Breast epithelium (tissue), 4 donors: ENCODE measurements at regions not wholly inside any gene's neighbourhood (a gene's known extent, or its start where the extent isn't known, plus 50 kb on each side); places are given as distances from the start of the nearest gene placed in this dataset.

Experiments
- DNase-seq, 2 donors: peaks; one replicate each; pipeline ENCODE4 v3.0.0-alpha.2; 2019; ENCODE audit warnings: low spot score in 2 of 2
- H3K27ac ChIP-seq, 2 donors: fragments of 200-600 bp; sonication (generic) in 1 of 2; one replicate each; pipeline ENCODE4 v1.5.1; 2016 to 2019; ENCODE audit warnings: mild to moderate bottlenecking in 1 of 2
- H3K27me3 ChIP-seq, 2 donors: fragments of 200-600 bp; sonication (generic) in 1 of 2; one replicate each; pipeline versions ENCODE4 v1.5.1 to v1.6.0; 2017 to 2019; ENCODE audit warnings: control low read depth in 1 of 2, mild to moderate bottlenecking in 1 of 2
- H3K36me3 ChIP-seq: fragments of 200-600 bp; one replicate; pipeline ENCODE4 v1.5.1; 2019
- H3K4me1 ChIP-seq, 2 donors: fragments of 200-600 bp; sonication (generic); one replicate each; pipeline ENCODE4 v1.5.1; 2016 to 2019; ENCODE audit warnings: control low read depth in 1 of 2
- H3K4me3 ChIP-seq, 3 donors: fragments of 200-600 bp; sonication (generic); 1 replicate in 2 of 3; 2 replicates in 1 of 3; pipeline ENCODE4 v1.5.1; 2016 to 2019; ENCODE audit warnings: mild to moderate bottlenecking in 3 of 3, moderate library complexity in 2 of 3
- H3K9me3 ChIP-seq, 2 donors: fragments of 200-600 bp; sonication (generic) in 1 of 2; one replicate each; pipeline ENCODE4 v1.5.1; 2016 to 2019; ENCODE audit warnings: control low read depth in 1 of 2
- POLR2A ChIP-seq: fragments of 450-650 bp; IDR thresholded peaks from one replicate; pipeline ENCODE4 v1.6.1; 2016; ENCODE audit warnings: antibody characterized with exemption, mild to moderate bottlenecking, moderate library complexity
- POLR2AphosphoS5 ChIP-seq, 3 donors: sonication (generic); formaldehyde crosslinking; IDR thresholded peaks; one replicate each; pipeline ENCODE4 v1.6.1; 2017; ENCODE audit warnings: antibody characterized with exemption in 3 of 3
- intact Hi-C: fragments of 100-400 bp; cut with DNase I; formaldehyde crosslinking; loops from one replicate; pipeline ENCODE4 v1.15.1; 2023; ENCODE audit warnings: low total_unique reads
- TF ChIP-seq, protein P1 (sequence below), 3 donors: fragments of 450-650 bp; IDR thresholded peaks; one replicate each; pipeline ENCODE4 v1.5.1; 2016 to 2017; ENCODE audit warnings: antibody characterized with exemption in 3 of 3, mild to moderate bottlenecking in 3 of 3, moderate library complexity in 3 of 3

DNA sequence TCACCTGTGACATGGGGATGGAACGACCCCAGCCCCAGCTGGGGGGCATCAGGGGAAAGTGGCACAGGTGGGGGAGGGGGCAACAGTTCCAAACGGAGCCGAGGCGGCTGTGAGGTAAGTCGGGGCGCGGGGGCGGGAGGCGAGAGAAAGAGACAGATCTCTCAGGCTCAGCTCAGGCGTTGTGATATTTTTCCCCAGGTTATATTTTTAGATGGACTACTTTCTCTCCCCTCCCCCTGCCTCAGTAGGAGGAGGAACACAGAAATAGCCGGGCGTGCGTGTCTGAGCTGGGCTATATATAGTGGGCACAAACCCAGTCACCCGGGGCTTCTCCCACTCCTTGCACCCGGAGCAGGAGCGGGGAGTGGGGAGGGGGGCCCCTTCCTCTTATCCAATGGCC is 91.0 kb upstream of the LINGO1 start:
- Histone ChIP-seq H3K4me3 (no peak overlapping the region), H3K36me3 (no peaks in the 10 kb centered on the region), H3K27ac (no peak overlapping the region), H3K9me3 (no peaks in the 10 kb centered on the region), H3K27me3 (peaks cover 0 to 13% of the 10 kb centered on the region in 2 donors), H3K4me1 (no peaks in the 10 kb centered on the region)
- DNase-seq: no peak
- intact Hi-C loops: no loop called here
- TF ChIP-seq POLR2AphosphoS5 (IDR thresholded peaks at IDR 0.05): no peak

DNA sequence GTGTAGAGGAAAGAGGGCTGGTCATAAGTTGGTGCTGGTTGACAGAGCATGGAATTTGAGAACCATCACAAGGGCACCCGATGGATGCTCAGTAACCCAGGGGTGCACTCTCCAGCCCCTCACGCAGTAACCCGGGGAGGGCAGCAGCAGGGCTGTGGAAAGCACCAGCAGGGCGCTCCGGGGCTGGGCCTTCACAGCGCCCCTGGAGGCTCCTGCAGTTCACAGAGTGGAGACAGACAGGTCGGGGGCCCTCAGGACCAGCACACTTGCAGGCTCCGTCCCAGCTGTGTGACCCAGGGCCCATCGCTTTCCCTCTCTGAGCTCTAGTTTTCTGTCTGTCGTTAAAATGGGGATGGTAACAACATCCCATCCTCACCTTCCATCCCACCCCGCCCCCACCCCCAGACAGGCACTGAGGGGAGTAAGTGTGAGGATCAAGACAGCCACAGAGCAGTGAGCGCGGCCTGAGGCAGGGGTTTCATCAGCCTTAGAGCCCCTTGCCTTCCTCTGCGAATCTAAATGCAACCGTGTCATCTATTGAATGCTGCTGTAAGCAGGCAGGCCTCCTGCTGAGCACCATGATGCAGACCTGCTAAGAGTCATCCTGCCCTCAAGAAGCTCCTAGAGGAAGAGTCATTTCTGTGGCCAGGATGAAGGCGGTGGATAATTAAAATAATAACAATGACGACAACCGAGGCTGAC is 90.2 kb upstream of the LINGO1 start:
- intact Hi-C loops: no loop called here
- no peaks in the 10 kb centered on the region for H3K4me1 ChIP-seq
- peaks cover 0 to 13% of the 10 kb centered on the region in 2 donors for H3K27me3 ChIP-seq
- no peak overlapping the region for H3K27ac ChIP-seq
- H3K36me3 ChIP-seq: no peaks in the 10 kb centered on the region
- no peak overlapping the region for H3K4me3 ChIP-seq
- DNase-seq: no peak
- H3K9me3 ChIP-seq: no peaks in the 10 kb centered on the region
- TF ChIP-seq POLR2A (no peak), POLR2AphosphoS5 (IDR thresholded peaks at IDR 0.05) (no peak)
- TF ChIP-seq, protein P1, sequence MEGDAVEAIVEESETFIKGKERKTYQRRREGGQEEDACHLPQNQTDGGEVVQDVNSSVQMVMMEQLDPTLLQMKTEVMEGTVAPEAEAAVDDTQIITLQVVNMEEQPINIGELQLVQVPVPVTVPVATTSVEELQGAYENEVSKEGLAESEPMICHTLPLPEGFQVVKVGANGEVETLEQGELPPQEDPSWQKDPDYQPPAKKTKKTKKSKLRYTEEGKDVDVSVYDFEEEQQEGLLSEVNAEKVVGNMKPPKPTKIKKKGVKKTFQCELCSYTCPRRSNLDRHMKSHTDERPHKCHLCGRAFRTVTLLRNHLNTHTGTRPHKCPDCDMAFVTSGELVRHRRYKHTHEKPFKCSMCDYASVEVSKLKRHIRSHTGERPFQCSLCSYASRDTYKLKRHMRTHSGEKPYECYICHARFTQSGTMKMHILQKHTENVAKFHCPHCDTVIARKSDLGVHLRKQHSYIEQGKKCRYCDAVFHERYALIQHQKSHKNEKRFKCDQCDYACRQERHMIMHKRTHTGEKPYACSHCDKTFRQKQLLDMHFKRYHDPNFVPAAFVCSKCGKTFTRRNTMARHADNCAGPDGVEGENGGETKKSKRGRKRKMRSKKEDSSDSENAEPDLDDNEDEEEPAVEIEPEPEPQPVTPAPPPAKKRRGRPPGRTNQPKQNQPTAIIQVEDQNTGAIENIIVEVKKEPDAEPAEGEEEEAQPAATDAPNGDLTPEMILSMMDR (IDR thresholded peaks at IDR 0.05): no peak

DNA sequence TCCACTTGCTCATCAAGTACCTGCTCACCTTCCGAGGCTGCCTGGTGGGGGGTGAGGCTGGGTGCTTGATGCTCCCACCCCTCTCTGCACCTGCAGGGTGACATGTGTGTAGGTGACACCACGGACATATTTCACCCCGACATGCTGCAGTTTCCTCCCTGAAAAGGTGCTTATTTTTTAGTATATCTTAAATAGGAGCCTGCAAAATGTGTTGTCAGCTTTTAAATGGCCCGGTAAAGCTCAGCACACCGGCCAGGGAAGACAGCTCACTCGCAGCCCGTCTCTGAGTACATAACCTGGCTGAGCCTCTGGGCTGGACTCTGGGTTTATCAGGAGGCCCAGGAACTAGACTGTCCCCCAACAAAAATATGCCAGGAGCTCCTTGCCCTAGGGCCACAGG is 89.3 kb upstream of the LINGO1 start:
- peaks cover 0 to 13% of the 10 kb centered on the region in 2 donors for H3K27me3 ChIP-seq
- H3K4me1 ChIP-seq: no peaks in the 10 kb centered on the region
- H3K36me3 ChIP-seq: no peaks in the 10 kb centered on the region
- no peaks in the 10 kb centered on the region for H3K9me3 ChIP-seq
- intact Hi-C loops: no loop called here
- no peak overlapping the region for H3K4me3 ChIP-seq
- no peak for DNase-seq
- TF ChIP-seq POLR2AphosphoS5 (IDR thresholded peaks at IDR 0.05) (no peak), POLR2A (no peak)
- TF ChIP-seq, protein P1 (IDR thresholded peaks at IDR 0.05): no peak
- no peak overlapping the region for H3K27ac ChIP-seq

DNA sequence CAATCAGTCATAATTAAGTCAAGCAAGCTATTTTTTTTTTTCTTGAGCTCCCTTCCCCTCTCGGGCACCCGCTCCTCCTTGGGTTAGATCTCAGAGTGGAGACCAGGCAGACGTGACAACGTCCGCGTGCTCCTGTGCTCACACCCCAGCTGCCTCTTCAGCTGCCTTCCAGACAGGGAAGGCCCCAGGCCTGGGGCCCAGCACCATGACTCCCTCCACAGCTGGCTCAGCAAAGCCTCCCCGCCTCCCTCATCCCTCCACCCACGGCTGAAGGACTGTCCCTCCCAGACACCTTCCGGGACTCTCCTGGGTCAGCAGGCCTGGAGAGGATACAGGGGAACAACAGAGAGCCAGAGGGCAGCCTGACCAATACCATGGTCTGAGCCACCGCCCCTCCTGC is 87.9 kb upstream of the LINGO1 start:
- TF ChIP-seq POLR2A (no peak), POLR2AphosphoS5 (IDR thresholded peaks at IDR 0.05) (no peak)
- TF ChIP-seq, protein P1 (IDR thresholded peaks at IDR 0.05): no peak
- H3K27me3 ChIP-seq: peaks cover 0 to 16% of the 10 kb centered on the region in 2 donors
- H3K4me1 ChIP-seq: no peaks in the 10 kb centered on the region
- H3K4me3 ChIP-seq: no peak overlapping the region
- DNase-seq: no peak
- no peaks in the 10 kb centered on the region for H3K36me3 ChIP-seq
- intact Hi-C loops: no loop called here
- no peak overlapping the region for H3K27ac ChIP-seq
- no peaks in the 10 kb centered on the region for H3K9me3 ChIP-seq

DNA sequence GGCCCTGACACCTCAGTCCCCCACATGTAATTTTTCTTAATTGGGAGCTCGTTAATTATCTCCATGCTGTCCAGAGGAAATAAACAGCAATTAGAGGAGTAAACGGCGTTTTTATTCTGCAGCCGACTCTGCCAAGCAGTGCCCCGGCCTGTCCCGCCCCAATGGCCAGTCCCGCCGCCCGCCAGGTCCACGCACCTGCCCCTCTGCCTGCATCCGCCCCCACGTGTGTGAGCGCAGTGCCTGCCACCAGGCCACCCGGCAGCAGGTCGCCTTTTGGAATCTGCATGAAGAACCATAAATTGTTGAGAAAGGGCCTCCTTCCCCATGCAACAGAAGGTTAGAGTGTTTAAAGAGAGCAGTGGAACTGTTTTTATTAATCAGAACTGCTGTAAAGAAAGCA is 87.5 kb upstream of the LINGO1 start:
- Histone ChIP-seq H3K4me1 (no peaks in the 10 kb centered on the region), H3K4me3 (no peak overlapping the region), H3K9me3 (no peaks in the 10 kb centered on the region), H3K36me3 (no peaks in the 10 kb centered on the region), H3K27me3 (peaks cover 0 to 21% of the 10 kb centered on the region in 2 donors), H3K27ac (no peak overlapping the region)
- intact Hi-C loops: no loop called here
- TF ChIP-seq POLR2A (no peak), POLR2AphosphoS5 (IDR thresholded peaks at IDR 0.05) (no peak)
- TF ChIP-seq, protein P1 (IDR thresholded peaks at IDR 0.05): no peak
- no peak for DNase-seq
